ENCODE measurements at regions not wholly inside any gene's neighbourhood (a gene's known extent, or its start where the extent isn't known, plus 50 kb on each side); places are given as distances from the start of the nearest gene placed in this dataset.
"Not testable (repeated sequence)": the region's sequence is repeated elsewhere in the genome, so short reads cannot be mapped to it uniquely, and the experiment has no call there.

DNA sequence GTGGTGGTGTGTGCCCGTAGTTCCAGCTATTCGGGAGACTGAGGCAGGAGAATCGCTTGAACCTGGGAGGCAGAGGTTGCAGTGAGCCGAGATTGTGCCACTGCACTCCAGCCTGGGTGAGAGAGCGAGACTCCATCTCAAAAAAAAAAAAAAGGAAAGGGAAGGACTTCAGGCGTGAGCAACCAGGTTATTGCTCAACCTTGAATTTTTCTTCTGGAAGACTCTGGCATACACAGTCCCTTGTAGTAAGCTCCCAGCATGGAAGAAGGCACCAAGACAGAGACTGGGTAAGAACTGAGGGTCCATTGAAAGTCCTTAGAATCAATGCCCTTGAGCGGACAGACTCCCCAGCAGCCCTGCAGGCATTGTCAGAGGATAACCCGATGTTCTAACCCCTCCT is 75.0 kb downstream of the C9orf50 start:
- DNase-seq: not testable (repeated sequence)

DNA sequence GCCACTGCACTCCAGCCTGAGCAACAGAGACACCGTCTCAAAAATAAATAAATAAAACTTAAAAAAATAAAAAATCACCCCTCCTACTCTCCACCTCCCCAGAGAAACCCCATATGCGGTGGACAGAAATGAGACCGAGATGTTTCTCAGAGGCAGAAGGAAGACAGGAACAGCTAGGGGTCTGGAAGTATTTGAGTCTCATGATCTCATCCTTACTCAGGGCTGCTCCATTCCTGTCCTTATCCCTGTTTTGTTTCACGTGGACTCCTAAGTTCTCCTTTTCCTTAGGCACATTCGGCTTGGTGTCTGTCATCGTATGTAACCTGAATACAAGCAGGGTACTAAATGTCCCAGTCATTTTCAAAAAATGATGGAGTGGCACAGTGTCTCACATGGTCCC is 76.1 kb downstream of the C9orf50 start:
- no peak for DNase-seq

DNA sequence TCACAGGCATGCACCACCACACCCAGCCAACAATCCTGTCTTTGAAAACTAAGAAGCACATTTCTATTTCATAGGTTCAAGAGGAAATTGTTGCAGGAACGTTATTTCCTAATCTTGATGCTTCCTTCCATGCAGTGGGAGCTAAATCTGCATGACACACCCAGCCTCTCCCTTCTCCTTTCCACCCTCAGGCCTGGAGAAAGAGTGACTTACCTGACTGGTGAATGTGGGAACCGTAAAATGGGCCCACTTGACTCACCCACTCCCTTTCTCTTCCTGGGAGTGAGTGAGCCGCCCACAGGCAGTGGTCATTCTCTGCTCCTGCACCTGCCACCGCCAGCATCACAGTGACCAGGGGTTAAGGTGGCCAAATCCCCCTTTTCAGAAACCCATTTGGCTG is 78.2 kb downstream of the C9orf50 start:
- DNase-seq: no peak

DNA sequence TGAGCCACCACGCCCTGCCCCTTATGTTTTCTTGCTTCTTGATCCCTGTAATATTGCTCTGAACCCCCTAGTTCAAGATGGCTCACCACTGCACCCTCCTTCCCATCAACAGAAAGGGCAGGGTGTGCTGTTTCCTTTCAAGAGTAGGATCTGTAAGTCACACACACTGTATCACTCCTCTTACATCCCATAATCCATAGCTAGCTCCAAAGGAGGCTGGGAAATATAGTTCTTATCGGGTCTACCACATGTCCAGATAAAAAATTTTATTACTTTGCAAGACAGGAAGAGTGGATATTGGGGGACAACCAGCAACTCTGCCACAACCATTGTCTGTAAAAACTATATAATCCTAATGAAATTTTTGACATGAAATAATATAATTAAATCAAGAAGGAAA is 79.6 kb downstream of the C9orf50 start:
- DNase-seq: no peak

DNA sequence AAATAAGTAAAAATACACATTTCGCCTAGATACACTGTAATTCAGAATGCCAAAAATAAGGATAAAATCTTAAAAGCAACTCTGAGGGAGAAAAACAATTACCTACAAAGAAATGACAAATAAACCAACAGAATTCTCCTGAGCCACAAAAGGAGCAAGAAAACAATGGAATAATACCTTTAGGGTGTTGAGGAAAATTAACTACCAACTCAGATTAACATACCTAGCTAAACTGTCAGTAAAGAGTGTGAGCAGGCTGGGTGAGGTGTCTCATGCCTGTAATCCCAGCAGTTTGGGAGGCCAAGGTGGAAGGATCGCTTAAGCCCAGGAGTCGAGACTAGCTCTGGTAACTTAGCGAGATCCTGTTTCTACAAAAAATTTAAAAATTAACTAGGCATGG is 81.5 kb downstream of the C9orf50 start:
- no peak for DNase-seq

DNA sequence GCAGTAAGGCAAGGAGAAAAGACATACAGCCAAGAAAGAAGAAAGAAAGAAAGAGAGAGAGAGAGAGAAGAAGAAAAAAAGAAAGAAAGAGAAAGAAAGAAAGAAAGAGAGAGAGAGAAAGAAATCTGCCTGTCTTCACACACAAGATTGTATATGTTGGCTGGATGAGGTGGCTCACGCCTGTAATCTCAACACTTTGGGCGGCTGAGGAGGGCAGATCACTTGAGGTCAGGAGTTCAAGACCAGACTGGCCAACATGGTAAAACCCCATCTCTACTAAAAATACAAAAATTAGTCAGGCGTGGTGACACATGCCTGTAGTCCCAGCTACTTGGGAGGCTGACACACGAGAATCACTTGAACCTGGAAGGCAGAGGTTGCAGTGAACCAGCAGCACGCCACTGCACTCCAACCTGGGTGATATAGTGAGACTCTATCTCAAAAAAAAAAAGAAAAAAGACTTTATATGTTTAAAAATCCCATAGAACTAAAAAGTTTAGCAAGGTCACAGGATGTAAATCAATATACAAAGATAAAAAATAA is 89.0 kb downstream of the C9orf50 start:
- DNase-seq: not testable (repeated sequence)

DNA sequence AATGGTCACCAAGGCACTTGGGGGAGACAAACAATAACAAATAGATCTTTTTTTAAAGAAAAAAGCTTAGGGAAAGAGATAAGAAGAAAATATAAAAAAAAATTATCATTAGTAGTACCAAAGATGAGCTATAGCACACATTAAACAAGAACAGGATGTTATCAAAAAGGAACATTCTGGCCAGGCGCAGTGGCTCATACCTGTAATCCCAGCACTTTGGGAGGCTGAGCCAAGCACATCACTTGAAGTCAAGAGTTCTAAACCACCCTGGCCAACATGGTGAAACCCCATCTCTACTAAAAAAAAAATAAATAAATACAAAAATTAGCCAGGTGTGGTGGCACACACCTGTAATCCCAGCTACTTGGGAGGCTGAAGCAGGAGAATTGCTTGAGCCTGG is 92.9 kb downstream of the C9orf50 start:
- DNase-seq: not testable (repeated sequence)

DNA sequence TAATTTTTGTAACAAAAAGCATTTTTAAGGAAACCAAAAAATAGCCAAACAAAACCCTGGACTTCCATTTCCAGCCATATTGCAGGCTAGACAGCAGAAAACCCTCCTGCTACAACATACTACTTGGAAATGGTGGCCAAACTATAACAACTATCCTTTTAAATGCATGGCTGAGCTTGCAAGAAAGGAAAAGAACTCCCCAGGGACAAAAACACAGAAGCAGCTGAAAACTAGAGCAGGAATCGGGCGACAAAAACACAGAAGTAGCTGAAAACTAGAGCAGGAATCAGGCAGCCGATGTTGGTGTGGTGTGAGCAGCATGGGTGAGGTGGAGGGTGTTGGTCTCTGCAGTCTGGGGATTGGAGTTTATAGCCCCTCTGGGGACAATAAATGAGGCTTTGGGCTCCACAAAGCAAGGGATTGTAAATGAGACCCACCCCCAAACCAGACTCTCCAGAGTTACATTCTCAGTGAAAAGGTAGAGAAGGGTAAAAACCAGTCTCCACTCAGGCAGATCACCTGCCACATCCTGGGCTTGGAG is 95.2 kb downstream of the C9orf50 start:
- peak; percentile 58 for DNase-seq

DNA sequence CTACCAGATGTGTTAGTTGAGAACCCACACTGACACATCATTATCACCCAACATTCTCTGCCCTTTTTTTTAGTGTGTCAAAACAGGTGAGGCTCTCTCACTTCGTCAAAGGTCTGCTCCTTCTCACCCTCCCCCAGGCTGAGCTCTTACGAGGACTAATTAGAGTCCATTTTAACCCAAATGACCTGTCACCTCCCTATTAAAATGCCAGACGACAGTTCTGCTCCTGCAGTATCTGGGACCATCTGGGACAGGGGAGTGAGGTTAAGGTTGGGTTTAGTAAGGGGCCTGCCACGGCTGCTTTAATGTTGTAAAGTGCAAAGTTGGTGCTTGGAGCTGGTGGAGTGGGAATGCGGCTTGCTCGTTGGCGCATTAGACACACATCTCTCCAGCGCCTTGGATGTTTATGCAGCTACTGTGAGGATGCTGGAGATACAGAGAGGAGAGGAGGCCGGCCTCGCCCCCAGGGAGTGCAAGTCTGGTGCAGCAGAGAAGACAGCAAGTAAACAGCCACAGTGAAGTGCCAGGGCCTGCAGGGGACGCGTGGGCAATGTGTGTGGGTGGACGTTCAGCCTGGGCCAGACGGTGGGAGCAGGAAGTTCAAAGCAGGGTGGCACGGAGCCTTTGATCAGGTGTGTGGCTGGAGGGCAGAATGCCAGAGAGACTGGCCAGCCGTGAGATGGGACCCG is 96.2 kb downstream of the C9orf50 start:
- DNase-seq: peak; percentile 61

DNA sequence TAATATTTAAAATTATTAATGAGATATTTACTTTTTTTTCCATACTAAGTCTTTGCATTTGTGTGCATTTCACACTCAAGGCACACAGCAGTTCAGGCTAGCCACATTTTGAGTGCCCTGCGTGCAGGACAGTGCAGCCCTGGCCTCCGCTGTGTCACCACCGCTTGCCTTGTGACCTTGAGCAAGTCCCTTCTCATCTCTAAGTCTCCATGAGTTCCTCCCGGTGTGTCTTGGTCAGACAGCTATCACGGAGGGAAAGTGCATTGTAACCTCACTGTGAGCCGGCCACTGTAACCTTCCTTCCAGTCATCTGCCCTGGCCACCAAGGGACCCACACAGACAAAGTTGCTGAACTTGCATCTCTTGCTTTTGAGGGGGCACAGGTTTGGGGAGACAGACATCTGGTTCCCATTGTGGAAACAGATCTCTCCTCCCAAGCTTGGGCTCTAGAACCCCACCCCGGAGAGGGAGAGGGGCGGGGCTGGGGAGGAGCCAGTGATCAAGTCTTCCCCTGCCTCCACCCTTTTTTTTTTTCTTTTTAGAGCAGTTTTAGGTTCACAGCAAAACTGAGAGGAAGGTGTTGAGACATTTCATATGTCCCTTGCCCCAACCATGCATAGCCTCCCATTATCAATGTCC is 96.8 kb downstream of the C9orf50 start:
- DNase-seq: peak; percentile 17

DNA sequence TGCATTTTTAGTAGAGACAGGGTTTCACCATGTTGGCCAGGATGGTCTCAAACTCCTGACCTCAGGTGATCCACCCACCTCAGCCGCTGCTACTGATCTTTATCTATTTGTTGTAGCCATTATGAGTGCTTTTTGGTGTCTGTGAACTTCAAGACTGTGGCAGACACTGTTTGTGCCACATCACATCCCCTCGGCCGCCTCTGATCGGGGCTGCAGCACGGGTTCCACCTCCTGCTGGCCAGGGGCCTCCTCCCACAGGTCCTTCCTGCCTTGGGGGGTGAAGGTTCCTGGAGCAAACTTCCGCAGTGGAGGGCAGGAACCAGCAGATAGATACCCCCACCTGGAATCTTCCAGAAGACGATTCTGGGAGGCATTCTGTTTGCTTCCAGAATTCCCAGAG is 98.5 kb downstream of the C9orf50 start:
- DNase-seq: no peak

DNA sequence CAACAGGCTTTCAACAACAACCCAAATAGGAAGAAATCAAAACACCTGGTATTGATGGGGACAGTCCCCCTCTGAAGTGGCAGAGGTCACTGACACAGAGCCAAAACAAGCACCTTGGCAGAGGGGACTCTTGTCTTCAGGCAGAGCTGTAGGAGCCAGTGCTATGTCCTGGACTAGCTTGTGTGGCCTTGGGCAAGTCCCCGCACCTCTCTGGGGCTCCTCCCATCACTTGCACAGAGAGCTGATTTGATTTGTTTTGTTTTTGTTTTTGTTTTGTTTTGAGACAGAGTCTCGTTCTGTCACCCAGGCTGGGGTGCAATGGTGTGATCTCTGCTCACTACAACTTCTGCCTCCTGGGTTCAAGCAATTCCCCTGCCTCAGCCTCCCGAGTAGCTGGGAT is 100.8 kb downstream of the C9orf50 start:
- no peak for DNase-seq

DNA sequence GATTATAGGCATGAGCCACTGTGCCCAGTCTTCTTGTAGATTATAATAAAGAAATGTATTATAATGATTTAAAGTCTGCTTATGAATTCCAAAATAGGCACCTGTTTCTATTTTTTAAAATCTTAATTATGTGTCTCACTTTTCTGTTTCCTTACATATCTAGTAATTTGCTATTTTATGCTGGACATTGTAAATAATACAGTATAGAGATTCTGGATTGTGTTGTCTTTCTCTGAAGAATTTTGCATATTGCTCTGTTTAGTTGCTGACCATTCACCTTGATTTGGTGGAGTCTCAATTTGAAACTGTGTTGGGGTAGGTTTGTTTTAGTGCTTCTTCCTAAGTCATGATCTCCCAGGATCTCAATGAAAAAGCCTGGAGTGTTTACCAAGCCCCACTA is 102.8 kb downstream of the C9orf50 start:
- no peak for DNase-seq

DNA sequence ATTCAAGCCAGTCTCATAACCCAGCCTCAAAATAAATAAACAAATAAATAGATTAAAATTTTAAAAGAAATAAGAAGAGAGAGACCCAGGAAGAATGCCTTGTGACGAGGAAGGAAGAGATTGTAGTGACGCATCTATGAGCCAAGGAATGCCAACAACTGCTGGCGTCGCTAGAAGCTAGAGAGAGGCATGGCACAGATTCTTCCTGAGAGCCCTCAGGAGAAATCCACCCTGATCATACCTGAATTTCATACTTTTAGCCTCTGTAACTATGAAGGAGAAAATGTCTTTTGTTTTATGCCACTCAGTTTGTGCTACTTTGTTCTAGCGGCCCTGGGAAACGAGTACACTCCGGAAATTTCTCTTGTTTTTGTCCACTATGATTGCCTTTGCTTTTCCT is 103.9 kb downstream of the C9orf50 start:
- no peak for DNase-seq

DNA sequence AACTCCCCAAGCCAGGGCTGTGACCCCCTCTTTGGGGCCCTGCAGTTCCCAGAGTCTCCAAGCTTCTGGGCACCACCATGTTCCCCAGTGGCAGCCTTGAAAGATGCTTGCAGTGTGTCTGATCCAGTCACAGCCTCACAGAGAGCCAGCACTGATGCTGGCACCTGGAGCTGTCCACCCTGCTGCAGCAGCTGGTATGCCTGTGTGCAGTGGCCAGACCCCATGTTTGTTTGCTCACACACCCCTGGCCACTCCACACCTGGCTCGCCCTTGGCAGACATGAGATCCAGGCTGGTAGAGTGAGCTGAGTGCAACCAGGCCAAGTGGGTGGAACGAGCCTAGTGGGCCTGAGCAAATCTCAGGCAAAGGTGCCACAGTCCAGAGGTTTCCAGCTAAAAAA is 106.0 kb downstream of the C9orf50 start:
- no peak for DNase-seq

DNA sequence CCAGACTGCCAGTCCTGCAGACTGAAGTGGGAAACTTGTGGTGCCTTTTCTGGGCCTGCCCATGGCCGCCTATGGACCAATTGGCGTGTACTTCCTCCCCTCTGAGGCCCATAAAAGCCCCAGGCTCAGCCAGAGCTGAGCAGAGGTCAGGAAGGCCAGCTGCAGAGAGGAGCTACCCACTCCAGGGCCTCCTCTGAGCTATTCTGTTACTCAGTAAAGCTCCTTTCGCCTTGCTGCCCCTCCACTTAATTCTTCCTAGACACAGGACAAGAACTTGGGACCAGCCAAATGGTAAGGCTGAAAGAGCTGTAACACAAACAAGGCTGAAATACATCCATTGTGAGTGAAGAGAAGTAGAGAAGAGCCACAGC is 106.4 kb downstream of the C9orf50 start:
- no peak for DNase-seq

DNA sequence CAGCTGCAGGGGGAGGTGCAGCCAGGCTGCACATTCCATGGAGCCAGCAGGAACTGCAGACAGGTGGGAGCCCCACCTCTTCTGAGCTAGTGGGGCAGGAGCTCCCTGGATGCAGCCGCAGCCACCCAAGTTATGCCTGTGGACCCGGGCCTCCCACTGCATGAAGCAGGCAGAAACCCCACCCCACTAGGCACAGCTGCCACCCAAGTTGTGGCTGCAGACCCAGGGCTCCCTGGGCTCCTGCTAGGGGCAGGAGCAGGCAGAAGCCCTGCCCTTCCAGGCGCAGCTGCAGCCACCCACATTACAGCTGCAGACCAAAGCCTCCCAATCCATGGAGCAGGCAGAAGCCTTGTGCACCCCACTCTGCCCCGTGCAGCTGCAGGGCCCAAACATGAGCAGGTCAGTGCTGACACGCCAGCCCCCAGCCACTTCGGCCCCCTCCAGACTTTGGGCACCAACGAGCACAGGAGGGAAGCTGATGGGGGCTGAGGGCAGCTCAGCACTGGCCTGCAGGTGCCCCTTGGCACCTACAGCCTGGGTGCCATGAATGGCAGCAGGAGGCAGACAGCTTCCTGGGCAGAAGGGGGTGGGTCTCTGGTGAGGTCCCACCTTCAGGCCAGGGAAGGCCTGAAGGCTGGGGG is 106.9 kb downstream of the C9orf50 start:
- no peak for DNase-seq

DNA sequence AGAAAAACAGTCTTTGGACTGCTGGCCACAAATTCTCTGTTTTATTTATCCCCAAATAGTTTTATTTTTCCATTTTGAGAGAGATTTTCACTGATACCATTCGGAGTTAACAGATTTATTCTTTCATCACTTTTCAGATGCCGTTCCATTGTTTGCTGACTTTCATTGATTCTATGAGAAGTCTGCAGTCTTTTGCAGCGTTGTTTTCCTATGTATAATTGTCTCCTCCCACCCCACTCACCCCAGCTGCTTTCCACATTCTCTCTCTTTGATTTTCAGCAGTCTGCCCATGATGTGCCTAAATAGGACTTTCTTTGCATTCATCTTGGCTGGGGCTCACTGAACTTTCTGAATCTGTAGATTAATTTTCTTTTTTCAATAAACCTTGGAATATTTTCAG is 107.6 kb downstream of the C9orf50 start:
- DNase-seq: no peak

DNA sequence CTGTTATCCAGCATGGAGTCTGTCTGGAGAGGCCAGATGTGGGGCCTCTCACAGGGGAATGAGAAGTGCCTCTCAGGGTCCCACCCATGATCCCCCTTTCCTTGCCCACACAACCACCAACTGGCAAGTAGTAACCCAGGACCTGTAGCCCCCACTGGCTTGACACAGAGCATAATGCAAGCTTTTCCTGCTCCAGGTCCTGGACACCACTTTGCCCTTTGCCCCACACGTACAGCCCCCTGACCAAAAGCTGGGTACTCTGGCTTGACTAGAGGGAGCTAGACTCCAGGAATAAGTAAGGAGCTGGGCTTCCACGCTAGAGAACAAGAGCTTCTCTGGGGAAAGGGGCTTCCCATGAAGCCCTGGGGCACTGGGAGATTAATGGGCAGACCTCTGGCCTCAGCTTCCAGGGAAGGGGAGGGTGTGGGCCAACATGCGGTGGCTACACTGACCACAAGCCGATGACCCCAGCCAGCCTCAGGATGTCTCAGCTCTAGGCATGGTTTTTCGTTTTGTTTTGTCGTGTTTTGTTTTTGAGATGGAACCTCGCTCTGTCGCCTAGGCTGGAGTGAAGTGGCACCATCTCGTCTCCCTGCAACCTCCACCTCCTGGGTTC is 109.5 kb downstream of the C9orf50 start:
- no peak for DNase-seq

DNA sequence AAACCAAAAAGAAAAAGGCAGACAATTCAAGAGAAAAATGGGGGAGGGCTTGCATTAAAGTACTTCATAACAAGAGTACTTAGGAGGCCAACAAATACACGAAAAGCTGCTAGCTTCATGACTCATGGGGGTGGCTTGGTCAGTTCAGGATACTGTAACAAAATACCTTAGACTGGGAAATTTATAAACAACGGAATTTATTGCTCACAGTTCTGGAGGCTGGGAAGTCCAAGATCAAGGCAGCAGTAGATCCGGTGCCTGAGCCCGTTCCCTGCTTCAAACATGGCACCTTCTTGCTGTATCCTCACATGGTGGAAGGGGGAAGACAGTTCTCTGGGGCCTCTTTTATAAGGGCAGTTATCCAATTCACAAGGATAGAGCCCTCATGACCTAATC is 111.4 kb downstream of the C9orf50 start:
- peak; percentile 15 for DNase-seq

DNA sequence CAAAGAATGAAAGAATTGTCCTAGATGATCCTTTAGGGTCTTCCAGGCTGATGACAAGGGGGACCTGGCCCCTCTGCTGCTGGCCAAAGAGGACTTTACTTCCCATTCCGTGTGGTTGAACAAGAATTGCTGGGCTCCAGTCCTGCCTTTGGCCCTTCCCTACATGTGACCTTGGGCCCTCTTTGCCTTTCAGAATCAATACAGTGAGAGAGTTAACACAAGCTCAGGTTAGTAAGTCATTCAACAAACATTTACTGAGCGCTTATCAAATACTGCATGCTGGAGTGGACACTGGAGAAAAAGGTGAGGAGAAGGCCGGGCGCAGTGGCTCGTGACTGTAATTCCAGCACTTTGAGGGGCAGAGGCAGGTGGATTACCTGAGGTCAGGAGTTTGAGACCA is 113.1 kb downstream of the C9orf50 start:
- no peak for DNase-seq

DNA sequence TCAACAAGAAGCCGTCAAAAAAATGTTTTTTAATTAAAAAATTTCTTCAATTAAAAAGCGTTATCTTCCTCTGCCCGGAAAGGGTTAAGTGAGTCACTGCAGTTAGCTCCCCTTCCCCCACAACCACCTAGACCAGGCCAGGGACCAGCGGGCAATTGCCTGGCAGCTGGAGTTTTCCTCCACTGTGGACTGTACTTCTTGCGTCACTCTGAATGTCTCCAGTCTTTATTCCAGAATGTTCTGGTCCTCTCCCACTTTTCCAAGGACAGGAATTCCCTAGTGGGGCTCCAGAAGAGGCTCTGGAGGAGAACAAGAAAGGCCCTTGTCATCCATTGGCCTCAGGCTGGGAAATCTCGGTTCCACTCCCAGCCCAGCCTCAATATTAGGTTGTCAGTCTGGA is 114.0 kb downstream of the C9orf50 start:
- peak; percentile 56 for DNase-seq

DNA sequence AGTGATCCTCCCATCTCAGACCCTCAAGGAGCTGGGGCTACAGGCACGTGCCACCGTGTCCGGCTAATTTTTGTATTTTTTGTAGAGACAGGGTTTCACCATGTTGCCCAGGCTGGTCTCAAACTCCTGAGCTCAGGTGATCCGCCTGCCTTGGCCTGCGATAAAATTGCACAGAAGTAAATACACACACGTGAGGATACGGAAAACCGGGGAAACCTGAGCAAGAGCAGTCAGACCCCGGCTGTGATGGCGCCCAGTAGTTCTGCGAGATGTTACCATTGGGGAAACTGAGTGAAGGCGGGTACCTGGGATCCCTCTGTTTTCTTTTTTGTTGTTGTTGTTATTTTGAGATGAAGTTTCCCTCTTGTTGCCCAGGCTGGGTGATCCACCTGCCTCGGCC is 114.9 kb downstream of the C9orf50 start:
- DNase-seq: no peak
